ENCODE measurements at regions not wholly inside any gene's neighbourhood (a gene's known extent, or its start where the extent isn't known, plus 50 kb on each side); places are given as distances from the start of the nearest gene placed in this dataset.

DNA sequence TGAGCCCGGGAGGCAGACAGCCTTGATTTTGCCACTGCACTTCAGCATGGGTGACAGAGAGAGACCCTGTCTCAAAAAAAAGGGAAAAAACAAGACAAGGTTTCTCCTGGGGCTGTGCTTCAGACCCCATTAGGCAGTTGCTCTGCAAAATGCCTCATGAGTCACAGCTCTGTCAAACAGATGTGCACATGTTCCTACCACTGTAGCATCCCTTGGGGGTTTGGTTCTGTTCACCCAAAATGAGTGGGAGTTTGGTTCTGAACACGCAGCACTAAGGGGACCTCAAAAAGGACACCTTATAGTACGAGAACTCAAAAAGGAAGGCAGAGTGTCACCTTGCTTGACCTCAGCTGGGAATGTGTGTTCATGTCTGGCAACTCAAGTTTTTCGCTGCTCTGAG, 134.9 kb downstream of the RPIA start:
- DNase-seq (ENCODE audit: low read depth) = no peak
- TF ChIP-seq, protein P1, sequence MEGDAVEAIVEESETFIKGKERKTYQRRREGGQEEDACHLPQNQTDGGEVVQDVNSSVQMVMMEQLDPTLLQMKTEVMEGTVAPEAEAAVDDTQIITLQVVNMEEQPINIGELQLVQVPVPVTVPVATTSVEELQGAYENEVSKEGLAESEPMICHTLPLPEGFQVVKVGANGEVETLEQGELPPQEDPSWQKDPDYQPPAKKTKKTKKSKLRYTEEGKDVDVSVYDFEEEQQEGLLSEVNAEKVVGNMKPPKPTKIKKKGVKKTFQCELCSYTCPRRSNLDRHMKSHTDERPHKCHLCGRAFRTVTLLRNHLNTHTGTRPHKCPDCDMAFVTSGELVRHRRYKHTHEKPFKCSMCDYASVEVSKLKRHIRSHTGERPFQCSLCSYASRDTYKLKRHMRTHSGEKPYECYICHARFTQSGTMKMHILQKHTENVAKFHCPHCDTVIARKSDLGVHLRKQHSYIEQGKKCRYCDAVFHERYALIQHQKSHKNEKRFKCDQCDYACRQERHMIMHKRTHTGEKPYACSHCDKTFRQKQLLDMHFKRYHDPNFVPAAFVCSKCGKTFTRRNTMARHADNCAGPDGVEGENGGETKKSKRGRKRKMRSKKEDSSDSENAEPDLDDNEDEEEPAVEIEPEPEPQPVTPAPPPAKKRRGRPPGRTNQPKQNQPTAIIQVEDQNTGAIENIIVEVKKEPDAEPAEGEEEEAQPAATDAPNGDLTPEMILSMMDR (conservative IDR thresholded peaks at IDR 0.05; ENCODE audit: low read depth, low read length) = no peak
- H3K4me3 ChIP-seq (ENCODE audit: low read length) = no peak overlapping the region

DNA sequence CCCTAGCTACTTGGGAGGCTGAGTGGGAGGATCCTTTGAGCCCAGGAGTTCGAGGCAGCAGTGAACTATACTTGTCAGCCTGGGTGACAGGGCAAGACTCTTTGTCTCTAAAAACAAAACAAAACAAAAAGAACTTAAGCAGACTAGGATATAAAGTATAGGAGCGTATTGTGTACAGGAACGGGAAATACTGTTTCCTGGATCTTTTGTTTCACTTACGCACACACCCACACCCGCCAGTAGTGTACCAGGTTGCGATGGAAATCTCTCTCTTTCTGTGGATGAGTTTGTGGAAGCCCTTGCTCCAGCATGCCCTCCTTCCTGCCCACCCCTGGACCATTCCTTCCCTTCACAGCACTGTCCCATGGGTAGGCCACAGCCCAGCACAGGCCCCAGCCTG, 136.3 kb downstream of the RPIA start:
- no peak for DNase-seq (ENCODE audit: low read depth)
- no peak overlapping the region for H3K4me3 ChIP-seq (ENCODE audit: low read length)
- TF ChIP-seq, protein P1 (conservative IDR thresholded peaks at IDR 0.05; ENCODE audit: low read depth, low read length) = no peak

DNA sequence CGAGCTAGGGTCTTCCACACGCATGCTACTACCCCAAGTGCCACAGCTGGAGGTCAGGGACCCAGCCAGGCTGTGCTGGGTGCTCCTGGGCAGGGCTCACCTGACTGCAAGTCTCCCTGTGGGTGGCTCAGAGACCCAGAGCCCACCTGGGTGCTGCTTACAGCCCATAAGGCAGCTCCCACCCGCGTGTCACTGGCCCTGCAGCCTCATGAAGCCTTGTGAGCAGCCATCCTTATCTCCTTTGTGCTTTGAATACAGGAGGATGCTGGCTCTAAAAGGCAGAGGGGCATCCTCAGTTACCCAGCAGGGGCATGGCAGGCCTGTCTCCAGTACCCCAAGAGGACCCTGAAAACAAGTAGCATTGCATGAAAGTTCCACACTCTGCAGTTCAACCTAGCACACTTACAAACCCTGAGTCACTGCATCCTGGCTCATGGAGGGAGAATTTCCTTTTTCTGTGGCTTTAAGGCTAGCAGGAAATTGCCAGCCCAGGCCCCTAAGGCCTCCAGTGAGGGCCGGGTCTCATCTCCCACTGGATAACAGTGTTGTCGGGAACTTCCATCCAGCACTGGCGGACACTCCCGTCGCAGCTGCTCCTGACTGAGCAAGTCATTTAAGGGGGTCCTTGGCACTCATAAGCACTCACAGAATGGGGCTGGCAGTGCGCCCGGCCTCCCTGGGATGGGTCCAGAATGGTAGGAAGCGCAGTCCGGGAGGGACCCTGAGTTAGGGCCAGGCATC, 137.1 kb downstream of the RPIA start:
- TF ChIP-seq, protein P1 (conservative IDR thresholded peaks at IDR 0.05; ENCODE audit: low read depth, low read length) = no peak
- no peak overlapping the region for H3K4me3 ChIP-seq (ENCODE audit: low read length)
- DNase-seq (ENCODE audit: low read depth) = no peak

DNA sequence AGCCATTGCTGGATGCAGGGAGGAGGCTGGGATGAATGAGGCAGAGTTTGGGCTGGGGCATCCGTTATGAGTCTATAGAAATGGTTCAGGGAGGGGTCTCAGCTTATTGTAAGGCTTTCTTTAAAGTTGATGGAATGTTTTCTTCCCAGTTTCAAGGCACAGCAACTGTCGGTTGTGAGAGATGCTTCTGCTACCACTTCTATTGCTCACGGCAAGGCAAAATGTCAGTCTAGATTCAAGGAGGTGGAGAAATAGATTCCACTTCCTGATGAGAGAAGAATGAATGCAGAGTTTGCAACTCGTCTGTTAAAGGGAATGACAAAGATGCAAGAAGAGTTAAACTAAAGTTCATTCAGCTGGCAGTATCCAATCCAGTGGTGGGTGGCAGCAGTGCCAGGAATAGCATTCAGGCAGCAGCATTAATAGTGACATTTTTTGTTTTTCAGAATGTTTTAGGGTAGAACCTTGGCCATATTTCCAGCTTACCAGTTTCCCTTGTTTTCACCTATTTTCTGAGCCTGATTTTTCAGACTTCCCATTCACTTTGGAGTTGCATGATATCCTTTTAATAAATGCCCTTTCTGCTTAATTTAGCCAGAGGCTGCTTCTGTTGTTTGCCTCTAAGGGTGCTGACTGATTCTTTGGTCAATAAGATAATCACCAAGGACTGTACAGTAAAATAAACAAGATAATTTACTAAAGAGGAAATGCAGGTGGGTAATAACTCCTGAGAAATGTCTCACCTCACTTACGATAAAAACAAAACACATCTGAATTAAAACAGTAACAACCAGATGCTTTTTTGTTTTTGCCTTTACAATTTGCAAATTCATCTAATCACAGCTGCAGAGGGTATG, 138.4 kb downstream of the RPIA start:
- TF ChIP-seq, protein P1 (conservative IDR thresholded peaks at IDR 0.05; ENCODE audit: low read depth, low read length) = no peak
- H3K4me3 ChIP-seq (ENCODE audit: low read length) = no peak overlapping the region
- no peak for DNase-seq (ENCODE audit: low read depth)

DNA sequence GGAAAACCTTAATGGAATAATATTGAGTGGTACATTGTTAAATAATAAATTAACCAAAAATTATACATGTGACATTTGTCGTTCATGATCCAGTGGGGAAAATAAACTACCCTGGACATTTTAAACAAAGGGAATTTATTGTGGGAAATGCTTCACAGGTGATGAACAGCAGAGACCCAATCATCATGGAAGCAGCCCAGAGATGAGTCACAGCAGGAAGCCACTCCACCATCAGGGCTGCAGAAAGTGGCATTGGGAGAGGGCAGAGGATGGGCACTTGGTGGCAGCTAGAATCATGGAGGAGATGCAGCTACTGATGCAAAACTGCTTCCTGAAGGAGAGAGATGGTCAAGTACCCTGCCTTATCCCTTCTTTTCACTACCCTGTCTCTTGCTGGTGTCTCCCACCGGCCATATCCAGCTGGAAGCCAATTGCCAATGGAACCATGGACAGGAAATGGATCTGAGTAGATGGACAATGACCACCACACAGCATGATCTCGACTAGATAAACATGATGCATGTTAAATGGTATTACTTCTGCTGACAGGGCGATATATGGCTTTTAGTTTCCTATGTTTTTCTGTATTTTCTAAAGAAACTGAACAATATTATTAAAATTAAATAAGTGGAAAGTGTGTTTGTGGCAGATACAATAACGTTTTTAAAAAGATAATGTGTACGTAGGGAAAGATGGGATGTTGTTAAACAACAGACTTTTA, 139.8 kb downstream of the RPIA start:
- TF ChIP-seq, protein P1 (conservative IDR thresholded peaks at IDR 0.05; ENCODE audit: low read depth, low read length) = no peak
- no peak overlapping the region for H3K4me3 ChIP-seq (ENCODE audit: low read length)
- no peak for DNase-seq (ENCODE audit: low read depth)

DNA sequence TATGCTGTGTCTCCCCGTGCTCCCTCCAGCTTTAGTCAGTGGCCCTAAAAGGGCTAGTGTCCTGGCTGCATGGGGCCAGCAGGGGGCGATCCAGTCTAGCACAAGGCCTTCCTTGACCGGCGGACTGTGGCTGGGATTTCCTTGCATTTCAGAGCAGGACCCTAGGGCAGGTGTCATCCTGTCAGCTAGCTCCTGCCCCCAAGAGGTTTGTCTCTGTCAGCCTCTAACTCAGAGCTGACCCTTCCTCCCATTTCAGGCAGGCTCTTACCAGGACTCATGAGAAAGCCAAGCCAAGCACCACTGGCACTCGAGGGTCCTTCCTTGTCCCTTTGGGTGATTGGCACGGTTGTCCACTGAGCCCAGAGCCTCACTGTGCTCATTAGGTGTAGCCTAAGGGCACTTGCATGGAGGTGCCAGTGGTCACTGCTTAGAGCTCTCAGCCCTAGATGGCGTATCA, 140.3 kb downstream of the RPIA start:
- H3K4me3 ChIP-seq (ENCODE audit: low read length) = no peak overlapping the region
- no peak for DNase-seq (ENCODE audit: low read depth)
- TF ChIP-seq, protein P1 (conservative IDR thresholded peaks at IDR 0.05; ENCODE audit: low read depth, low read length) = peak; percentile 82

Measured in retinal pigment epithelial cell (primary cell).